OCI-M1 (cell line): ENCODE measurements at regions not wholly inside any gene's neighbourhood (a gene's known extent, or its start where the extent isn't known, plus 50 kb on each side); places are given as distances from the start of the nearest gene placed in this dataset.
"Not testable (repeated sequence)": the region's sequence is repeated elsewhere in the genome, so short reads cannot be mapped to it uniquely, and the experiment has no call there.

ENCODE experiments used
- DNase-seq: peaks from one replicate; lab custom pipeline; 2025; lab: John Stamatoyannopoulos, UW

- no peak for DNase-seq
Observed at GRCh38 chr18:10085416-10085815, 171.6 kb downstream of the VAPA start.

DNA sequence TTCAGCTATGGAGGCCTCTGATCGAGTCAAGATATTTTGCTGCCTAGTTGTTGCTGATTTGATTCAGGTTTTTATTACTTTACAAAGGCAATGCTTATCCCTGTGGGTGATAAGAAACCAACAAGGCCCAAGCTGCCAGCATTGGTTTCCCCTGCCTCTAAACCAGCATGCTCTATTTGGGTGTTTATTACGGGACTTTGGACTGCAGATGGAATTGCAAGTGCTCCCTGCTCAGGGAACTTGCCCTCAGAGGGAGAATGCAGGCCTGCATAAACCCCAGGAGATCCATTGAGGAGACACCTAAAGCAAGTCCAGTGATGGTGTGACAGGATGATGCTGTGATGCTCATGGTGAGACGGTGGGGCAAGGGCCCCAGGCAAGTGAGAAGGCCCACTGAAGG lies 172.1 kb downstream of the VAPA start:
- no peak for DNase-seq

- no peak for DNase-seq
Observed at GRCh38 chr18:10086458-10087210, 172.8 kb downstream of the VAPA start.

GRCh38 chr18:10088734-10089133 lies 174.9 kb downstream of the VAPA start:
- DNase-seq = no peak

GRCh38 chr18:10089881-10090280 lies 176.1 kb downstream of the VAPA start:
- DNase-seq = no peak

DNA sequence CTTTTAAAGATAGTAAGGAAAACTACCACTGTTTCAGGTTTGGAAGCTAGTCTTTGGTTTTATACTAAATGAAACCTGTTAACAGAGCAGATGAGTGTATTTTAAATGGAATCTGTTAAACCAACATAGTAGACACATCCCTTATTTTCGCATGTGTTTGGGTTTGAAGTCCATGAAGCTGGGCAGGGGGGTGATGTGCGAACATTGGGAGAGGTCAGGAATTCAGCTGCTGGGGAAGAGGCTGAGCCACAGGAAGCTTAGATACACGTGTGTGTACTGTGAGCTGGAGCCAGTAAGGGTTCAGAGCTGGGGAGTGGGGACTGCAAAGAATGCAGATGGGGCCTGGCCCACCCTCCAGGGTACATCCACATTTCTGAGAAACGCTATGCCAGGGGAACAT lies 176.9 kb downstream of the VAPA start:
- DNase-seq = no peak

DNA sequence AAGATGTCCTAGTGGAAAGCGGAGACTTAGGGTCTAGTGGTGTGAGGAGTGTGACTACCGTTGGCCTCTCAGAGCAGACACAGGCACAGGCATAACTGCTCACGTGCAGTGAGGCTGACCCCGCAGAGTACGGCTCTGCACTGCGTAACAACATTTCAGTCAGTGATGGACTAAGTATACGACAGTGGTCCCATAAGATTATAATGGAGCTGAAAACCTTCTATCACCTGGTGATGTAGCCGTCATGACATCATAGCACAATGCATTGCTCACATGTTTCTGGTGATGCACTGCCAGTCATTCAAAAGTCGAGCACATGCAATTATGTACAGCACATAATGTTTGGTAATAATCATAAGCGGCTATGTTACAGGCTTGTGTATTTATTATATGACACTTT lies 179.6 kb downstream of the VAPA start:
- DNase-seq = no peak

GRCh38 chr18:10094154-10094553 lies 180.3 kb downstream of the VAPA start:
- DNase-seq = no peak

DNA sequence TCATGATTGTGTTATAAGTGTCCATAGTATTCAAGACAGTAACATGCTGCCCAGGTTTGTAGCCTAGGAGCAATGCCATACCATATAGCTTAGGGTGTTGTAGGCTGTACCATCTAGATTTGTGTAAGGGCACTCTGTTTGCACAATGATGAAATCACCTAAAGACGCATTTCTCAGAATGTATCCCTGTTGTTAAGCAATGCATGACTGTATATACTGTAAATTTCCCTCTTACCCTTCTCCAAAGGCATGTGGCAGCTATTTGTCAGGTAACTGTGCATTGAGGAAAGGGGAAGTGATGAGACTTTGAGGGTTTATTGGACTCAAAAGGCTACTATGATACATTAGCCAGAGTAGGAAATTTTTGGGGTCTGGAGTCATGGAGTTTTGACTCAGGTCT lies 180.8 kb downstream of the VAPA start:
- no peak for DNase-seq

- no peak for DNase-seq
Observed at GRCh38 chr18:10095356-10095755, 181.5 kb downstream of the VAPA start.

GRCh38 chr18:10099539-10100140 lies 185.8 kb downstream of the VAPA start:
- DNase-seq = no peak

DNA sequence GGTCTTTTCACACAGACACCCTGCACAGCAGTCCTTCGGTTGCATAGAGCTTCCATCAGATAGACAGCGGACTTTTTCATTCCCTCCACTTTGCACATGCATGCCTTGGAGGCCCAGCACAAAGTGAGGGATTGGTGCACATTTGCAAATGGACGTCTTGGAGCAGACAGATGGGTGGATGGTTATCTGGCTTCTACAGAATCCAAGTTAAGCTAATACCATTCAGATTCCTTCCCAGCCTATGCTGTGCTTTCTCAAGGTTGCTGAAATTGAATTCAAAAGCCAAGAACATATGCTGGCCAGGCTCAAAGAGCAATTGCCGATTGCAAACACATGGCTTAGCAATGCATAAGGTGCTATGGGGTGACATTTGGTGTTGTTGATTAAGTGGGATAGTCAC lies 186.4 kb downstream of the VAPA start:
- DNase-seq = no peak

DNA sequence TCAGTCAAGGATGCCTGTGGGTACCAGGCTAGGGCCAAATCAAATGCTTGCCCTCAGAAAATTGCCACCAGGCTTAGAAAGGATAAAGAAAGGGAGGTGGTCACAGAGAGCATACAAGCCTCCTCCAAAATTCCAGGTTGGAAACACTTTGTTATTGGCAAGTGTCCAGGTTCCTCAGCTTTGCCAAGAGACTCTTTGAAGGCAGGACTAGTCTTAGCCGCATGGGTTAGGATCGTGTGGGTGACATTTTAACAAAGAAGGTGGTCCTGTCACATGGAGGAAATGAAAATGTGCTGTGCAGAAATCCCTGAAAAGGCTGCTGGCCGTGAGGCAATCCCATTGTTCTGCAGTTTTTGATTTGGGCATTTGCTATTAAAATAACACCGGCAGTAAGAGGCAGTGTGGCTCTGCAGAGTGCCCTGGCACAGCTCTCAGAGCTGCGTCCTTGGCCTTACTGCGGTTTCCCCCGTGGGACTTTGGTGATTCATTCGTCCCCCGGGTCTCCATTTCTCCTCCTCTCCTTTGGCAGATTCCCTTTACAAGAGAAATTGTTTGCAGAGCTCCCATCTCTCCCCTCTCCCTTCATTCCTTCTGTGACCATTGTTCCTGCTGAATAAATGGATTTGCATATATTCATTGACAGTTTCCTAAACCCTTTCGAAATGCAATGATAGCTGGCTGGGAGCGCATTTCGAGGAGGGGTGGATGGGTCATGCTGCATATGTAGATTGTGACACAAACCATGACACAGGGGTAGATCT lies 187.3 kb downstream of the VAPA start:
- no peak for DNase-seq

GRCh38 chr18:10101729-10102128 lies 187.9 kb downstream of the VAPA start:
- DNase-seq = no peak

DNA sequence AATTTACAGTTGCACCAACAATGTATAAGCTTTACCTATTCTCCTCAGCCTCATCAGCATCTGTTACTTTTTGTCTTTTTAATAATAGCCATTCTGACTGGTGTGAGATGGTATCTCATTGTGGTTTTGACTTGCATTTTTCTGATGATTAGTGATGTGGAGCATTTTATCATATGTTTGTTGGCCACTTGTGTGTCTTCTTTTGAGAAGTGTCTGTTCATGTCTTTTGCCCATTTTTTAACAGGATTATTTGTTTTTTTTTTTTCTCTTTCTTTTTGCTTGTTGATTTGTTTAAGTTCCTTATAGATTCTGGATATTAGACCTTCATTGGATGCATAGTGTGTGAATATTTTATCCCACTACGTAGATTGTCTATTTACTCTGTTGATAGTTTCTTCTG lies 191.3 kb downstream of the VAPA start:
- not testable (repeated sequence) for DNase-seq

- no peak for DNase-seq
Observed at GRCh38 chr18:10111191-10111590, 197.4 kb downstream of the VAPA start.

DNA sequence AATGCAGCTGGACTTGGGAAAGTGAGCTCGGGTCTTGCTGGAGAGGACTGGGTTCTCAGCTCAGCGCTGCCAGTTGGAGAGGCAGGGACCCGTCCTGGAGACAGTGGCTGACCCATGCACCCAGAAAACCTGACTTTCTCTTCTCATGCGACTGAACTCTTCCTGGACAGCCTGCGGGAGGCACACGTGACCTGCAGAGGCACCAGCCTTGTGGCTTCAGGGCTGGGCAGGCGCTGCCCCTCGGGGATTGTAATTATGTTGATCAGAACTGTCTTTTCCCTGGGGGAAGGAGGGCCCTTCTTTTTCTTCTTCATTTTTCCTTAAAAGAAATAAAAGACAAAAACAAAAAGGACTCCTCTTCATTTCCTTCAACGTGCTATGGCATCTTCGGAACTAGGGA lies 198.1 kb downstream of the VAPA start:
- DNase-seq = no peak

GRCh38 chr18:10113121-10114022 lies 199.6 kb downstream of the VAPA start:
- no peak for DNase-seq

- DNase-seq = no peak
Observed at GRCh38 chr18:10114717-10115463, 201.1 kb downstream of the VAPA start.

DNA sequence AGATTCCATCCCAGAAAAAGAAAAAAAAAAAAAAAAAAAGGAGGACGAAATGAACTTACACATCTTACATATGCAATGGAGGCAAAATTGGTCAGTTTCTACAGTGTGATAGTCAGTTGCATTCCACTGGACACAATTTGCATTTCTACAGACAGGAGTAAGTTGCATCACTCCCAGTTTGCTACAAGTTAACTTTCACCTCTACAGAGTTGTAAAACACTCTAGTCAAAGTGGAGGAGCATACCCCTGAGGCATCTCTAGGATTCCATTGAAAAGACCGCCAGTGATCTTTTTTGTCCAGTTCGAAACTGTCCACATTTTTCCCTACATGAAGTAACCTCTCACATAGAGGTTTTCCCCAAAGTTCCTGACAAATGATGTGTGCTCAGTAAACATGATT lies 202.8 kb downstream of the VAPA start:
- no peak for DNase-seq

DNA sequence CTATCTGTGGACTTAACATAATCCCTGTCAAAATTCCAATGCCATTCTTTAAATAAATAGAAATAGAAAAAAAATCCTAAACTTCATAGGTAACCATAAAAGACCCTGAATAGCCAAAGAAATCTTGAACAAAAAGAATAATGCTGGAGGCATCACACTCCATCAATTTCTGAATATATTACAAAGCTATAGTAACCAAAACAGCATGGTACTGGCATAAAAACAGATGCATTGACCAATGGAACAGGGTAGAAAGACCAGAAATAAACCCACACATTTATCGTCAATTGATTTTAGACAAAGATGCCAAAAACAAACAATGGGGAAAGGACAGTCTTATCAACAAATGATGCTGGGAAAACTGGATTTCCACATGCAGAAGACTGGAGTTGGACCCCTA lies 205.7 kb downstream of the VAPA start:
- DNase-seq = no peak
